SU-DHL-6 (cell line): ENCODE measurements at regions not wholly inside any gene's neighbourhood (a gene's known extent, or its start where the extent isn't known, plus 50 kb on each side); places are given as distances from the start of the nearest gene placed in this dataset.
"Not testable (repeated sequence)": the region's sequence is repeated elsewhere in the genome, so short reads cannot be mapped to it uniquely, and the experiment has no call there.

Source experiments
- H2AFZ ChIP-seq: fragments of 200-600 bp; sonication (generic); 2 replicates; pipeline ENCODE4 v1.6.1; 2014; ENCODE audit warnings: low read depth, mild to moderate bottlenecking, moderate library complexity, mixed read lengths, antibody characterized with exemption, low read length; ENCODE audit not compliant: severe bottlenecking
- H3F3A ChIP-seq: fragments of 200-600 bp; shearing (Covaris generic); 2 replicates; pipeline ENCODE4 v1.6.0; 2016; ENCODE audit warnings: antibody characterized with exemption, mild to moderate bottlenecking; ENCODE audit not compliant: insufficient read depth
- H3K27ac ChIP-seq: fragments of 200-600 bp; sonication (generic); 2 replicates; pipeline ENCODE4 v1.5.1; 2016; ENCODE audit warnings: low read depth, mild to moderate bottlenecking, low read length, moderate library complexity, mixed read lengths
- H3K27me3 ChIP-seq: fragments of 200-600 bp; sonication (generic), shearing (Covaris generic); 2 replicates; pipeline ENCODE4 v1.6.0; 2014; ENCODE audit warnings: mild to moderate bottlenecking, low read length
- H3K36me3 ChIP-seq: fragments of 200-600 bp; sonication (generic); 2 replicates; pipeline ENCODE4 v1.6.1; 2014; ENCODE audit warnings: mild to moderate bottlenecking, low read length, mixed read lengths
- H3K4me2 ChIP-seq: fragments of 300-600, 200-600 bp; shearing (Covaris generic), sonication (generic); 2 replicates; pipeline ENCODE4 v1.6.0; 2014; ENCODE audit warnings: low read length, low read depth, mild to moderate bottlenecking; ENCODE audit not compliant: poor library complexity, severe bottlenecking
- H3K4me3 ChIP-seq: fragments of 200-600 bp; sonication (generic); 2 replicates; pipeline ENCODE4 v1.5.1; 2014; ENCODE audit warnings: antibody characterized with exemption, low read length, mild to moderate bottlenecking, mixed read lengths; ENCODE audit not compliant: insufficient read depth, poor library complexity, severe bottlenecking
- H3K79me2 ChIP-seq: fragments of 200-600 bp; sonication (generic); 2 replicates; pipeline ENCODE4 v1.6.1; 2014; ENCODE audit warnings: mild to moderate bottlenecking, low read length, moderate library complexity; ENCODE audit not compliant: insufficient read depth
- H3K9ac ChIP-seq: fragments of 200-600 bp; sonication (generic); 2 replicates; pipeline ENCODE4 v1.7.0; 2014; ENCODE audit warnings: mild to moderate bottlenecking, low read length
- H3K9me2 ChIP-seq: fragments of 200-600 bp; sonication (generic); replicated peaks from 2 replicates; pipeline ENCODE4 v1.6.1; 2014; ENCODE audit warnings: low read length; ENCODE audit not compliant: insufficient read depth
- H3K9me3 ChIP-seq: fragments of 200-600 bp; sonication (generic); 2 replicates; pipeline ENCODE4 v1.6.1; 2014; ENCODE audit warnings: low read length, mixed read lengths; ENCODE audit not compliant: insufficient read depth
- H4K20me1 ChIP-seq: fragments of 200-600 bp; sonication (generic); 2 replicates; pipeline ENCODE4 v1.6.1; 2014; ENCODE audit warnings: low read depth, mild to moderate bottlenecking, antibody characterized with exemption, low read length, moderate library complexity, mixed read lengths
- EZH2phosphoT487 ChIP-seq: fragments of 200-600 bp; sonication (generic), shearing (Covaris generic); conservative IDR thresholded peaks from 2 replicates; pipeline ENCODE4 v1.6.1; 2018; ENCODE audit warnings: mild to moderate bottlenecking, antibody characterized with exemption, low read length, moderate library complexity, mixed read lengths
- TF ChIP-seq, protein P1 (sequence below): fragments of 200-600 bp; sonication (generic); IDR thresholded peaks from one replicate; pipeline ENCODE4 v1.5.1; 2017; ENCODE audit warnings: antibody characterized with exemption, mild to moderate bottlenecking, low read length, moderate library complexity; ENCODE audit not compliant: insufficient read depth, poor library complexity, severe bottlenecking

DNA sequence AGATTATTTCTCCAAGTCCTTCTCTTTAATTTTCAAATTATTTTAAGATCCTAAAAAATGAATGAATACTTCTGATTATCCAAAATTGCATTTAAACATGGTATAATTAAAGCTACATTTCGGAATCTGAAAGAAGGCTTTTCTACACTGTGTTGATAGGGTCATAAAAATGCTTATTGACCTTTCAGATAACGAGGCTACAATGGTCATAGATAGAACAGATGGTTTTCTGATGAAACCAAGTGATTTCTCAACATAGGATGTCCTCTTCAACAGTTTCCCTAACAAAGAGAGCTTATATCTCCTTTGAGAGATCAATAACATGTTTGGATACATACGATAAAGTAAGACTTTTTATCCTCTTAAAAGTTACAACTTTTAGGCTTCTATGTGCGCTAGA lies 201.1 kb downstream of the PTH2R start:
- no peaks in the 10 kb centered on the region for H3K79me2 ChIP-seq
- TF ChIP-seq EZH2phosphoT487: no peak
- TF ChIP-seq, protein P1, sequence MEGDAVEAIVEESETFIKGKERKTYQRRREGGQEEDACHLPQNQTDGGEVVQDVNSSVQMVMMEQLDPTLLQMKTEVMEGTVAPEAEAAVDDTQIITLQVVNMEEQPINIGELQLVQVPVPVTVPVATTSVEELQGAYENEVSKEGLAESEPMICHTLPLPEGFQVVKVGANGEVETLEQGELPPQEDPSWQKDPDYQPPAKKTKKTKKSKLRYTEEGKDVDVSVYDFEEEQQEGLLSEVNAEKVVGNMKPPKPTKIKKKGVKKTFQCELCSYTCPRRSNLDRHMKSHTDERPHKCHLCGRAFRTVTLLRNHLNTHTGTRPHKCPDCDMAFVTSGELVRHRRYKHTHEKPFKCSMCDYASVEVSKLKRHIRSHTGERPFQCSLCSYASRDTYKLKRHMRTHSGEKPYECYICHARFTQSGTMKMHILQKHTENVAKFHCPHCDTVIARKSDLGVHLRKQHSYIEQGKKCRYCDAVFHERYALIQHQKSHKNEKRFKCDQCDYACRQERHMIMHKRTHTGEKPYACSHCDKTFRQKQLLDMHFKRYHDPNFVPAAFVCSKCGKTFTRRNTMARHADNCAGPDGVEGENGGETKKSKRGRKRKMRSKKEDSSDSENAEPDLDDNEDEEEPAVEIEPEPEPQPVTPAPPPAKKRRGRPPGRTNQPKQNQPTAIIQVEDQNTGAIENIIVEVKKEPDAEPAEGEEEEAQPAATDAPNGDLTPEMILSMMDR: no peak
- H3K9me2 ChIP-seq: no peaks in the 10 kb centered on the region
- no peak overlapping the region for H3K27ac ChIP-seq
- no peaks in the 10 kb centered on the region for H3K9me3 ChIP-seq
- H3K4me2 ChIP-seq: no peak overlapping the region
- no peaks in the 10 kb centered on the region for H3K36me3 ChIP-seq
- no peak overlapping the region for H3K9ac ChIP-seq
- no peak overlapping the region for H3K4me3 ChIP-seq
- H4K20me1 ChIP-seq: no peaks in the 10 kb centered on the region
- no peaks in the 10 kb centered on the region for H3K27me3 ChIP-seq
- H3F3A ChIP-seq: no peaks in the 10 kb centered on the region
- no peak overlapping the region for H2AFZ ChIP-seq

DNA sequence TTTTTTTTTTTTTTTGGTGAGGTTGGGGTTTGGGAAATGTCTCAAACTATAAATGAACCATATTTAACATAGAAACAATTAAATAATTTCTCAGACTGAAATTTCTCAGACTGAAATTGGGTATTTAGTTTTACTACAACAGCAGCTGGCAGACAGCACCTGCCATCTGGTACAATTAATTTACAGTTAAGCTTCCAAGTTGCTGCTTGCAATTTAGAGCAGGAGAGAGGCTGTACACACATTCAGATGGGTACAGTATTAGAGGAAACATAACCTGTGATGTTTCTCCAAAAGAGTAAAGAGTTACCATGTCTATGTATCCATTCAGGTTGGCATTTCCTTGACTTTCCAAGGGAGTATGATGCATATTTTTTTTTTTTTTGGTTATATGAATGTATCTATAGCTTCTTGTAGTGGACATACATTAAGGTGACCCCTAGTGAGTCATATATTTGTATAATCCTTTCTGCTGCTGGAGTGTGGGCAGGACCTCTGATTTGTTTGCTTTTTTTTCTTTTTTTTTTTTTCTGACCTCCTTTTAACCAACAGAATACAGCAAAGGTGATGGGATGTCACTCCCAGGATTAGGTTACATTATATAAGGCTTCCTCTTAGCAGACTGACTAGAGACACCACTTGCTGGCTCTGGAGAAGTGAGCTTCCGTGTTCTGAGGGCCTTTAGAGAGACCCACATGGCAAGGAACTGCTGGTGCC lies 201.7 kb downstream of the PTH2R start:
- no peaks in the 10 kb centered on the region for H3F3A ChIP-seq
- no peaks in the 10 kb centered on the region for H3K9me3 ChIP-seq
- no peaks in the 10 kb centered on the region for H3K79me2 ChIP-seq
- H3K27ac ChIP-seq: no peak overlapping the region
- H3K4me2 ChIP-seq: no peak overlapping the region
- no peaks in the 10 kb centered on the region for H4K20me1 ChIP-seq
- H3K27me3 ChIP-seq: no peaks in the 10 kb centered on the region
- TF ChIP-seq, protein P1: no peak
- TF ChIP-seq EZH2phosphoT487: no peak
- no peak overlapping the region for H3K4me3 ChIP-seq
- H3K9me2 ChIP-seq: no peaks in the 10 kb centered on the region
- H2AFZ ChIP-seq: no peak overlapping the region
- no peak overlapping the region for H3K9ac ChIP-seq
- H3K36me3 ChIP-seq: no peaks in the 10 kb centered on the region

DNA sequence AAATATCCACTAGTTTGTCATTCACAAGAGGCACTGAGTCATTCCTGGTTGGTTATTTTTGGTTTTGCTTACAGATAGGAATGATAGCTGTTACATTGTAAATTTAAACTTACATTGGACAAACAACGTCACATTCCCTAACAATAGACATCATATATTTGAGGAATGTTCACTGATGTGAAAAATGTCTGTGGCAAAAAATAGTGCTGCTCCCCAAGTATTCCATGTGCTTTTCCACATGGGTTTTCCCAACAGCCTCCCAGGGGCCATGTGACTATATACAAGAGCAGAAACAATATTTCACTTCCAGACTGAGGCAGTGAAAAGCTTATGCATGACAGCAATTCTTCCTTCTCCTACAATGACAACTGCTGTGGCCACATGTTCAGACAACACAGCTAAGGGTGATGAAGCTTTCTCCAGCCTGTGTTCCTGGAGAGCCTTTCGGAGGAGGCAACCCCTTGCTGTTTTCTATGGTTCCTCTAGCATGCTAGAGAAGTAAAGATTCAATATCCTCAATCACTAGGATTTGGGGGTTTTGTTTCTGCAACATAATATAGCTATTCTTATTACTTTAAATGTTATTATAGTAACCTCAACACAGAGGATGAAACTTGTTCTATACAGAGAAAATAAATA lies 202.7 kb downstream of the PTH2R start:
- H3K27ac ChIP-seq: no peak overlapping the region
- H2AFZ ChIP-seq: no peak overlapping the region
- no peak overlapping the region for H3K4me2 ChIP-seq
- H3K27me3 ChIP-seq: no peaks in the 10 kb centered on the region
- H3K9me2 ChIP-seq: no peaks in the 10 kb centered on the region
- no peaks in the 10 kb centered on the region for H4K20me1 ChIP-seq
- H3K36me3 ChIP-seq: no peaks in the 10 kb centered on the region
- TF ChIP-seq, protein P1: no peak
- TF ChIP-seq EZH2phosphoT487: no peak
- H3K9me3 ChIP-seq: no peaks in the 10 kb centered on the region
- H3F3A ChIP-seq: no peaks in the 10 kb centered on the region
- H3K4me3 ChIP-seq: no peak overlapping the region
- H3K9ac ChIP-seq: no peak overlapping the region
- H3K79me2 ChIP-seq: no peaks in the 10 kb centered on the region

DNA sequence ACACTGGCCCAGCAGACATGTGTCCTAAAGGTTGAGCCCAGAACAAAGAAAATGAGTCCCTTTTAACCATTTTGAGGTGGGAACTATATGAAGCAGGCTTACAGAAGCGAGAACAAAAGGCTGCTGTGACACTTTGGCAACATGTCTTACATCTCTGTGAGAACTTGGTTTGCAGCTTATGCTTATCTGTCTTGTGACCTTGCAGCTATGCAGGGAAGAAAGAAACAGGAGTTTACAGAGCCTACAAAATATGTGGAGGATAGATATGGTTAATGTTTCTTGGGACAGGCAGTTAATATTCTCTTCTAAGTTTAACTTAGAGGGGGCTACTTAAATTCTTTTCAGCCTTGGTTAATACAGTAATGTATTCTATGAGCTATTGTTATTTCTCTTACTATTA lies 209.1 kb downstream of the PTH2R start:
- not testable (repeated sequence) for H3K9ac ChIP-seq, H3K9me3 ChIP-seq, H3K36me3 ChIP-seq, H3F3A ChIP-seq, H4K20me1 ChIP-seq, H3K4me2 ChIP-seq, H3K27me3 ChIP-seq, H2AFZ ChIP-seq, H3K4me3 ChIP-seq, H3K9me2 ChIP-seq, H3K27ac ChIP-seq, H3K79me2 ChIP-seq
